ENCODE measurements at regions not wholly inside any gene's neighbourhood (a gene's known extent, or its start where the extent isn't known, plus 50 kb on each side); places are given as distances from the start of the nearest gene placed in this dataset.

DNA sequence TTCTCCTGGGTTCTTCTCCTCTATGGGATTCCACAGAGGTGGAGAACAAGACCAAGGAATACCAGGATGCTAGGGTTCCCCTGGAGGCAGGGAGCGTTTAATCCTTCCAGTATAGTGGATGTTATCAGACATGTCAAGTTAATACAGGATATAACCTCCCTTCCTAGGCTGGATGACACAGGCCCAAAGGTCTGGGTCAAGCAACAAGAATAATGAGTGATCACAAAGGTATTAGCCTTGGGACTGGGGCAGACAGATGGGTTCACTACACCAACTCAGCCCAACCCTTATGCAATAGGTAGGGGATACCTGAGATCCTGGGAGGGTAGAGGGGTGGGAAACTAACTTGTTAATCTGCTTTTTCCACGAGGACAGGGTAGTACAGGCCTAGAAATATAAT is 690.3 kb downstream of the HTR1B start:
- no peaks in the 10 kb centered on the region for H3K4me1 ChIP-seq (ENCODE audit: low read length)
- no peaks in the 10 kb centered on the region for H3K36me3 ChIP-seq (replicated peaks; ENCODE audit: low read depth, low read length)
- no peaks in the 10 kb centered on the region for H3K9me3 ChIP-seq (ENCODE audit: insufficient read depth, low read length)
- H3K79me2 ChIP-seq (ENCODE audit: low read length): no peaks in the 10 kb centered on the region
- H3K27ac ChIP-seq (ENCODE audit: low read length): no peak overlapping the region
- no peak overlapping the region for H3K4me2 ChIP-seq (ENCODE audit: low read length)
- no peak overlapping the region for H3K4me3 ChIP-seq (ENCODE audit: low read length)
- no peaks in the 10 kb centered on the region for H4K20me1 ChIP-seq (ENCODE audit: insufficient read depth, low read length)
- H3K9ac ChIP-seq (ENCODE audit: low read length): no peak overlapping the region
- no peak overlapping the region for H2AFZ ChIP-seq (ENCODE audit: low read depth, low read length)
- TF ChIP-seq CTCF (IDR thresholded peaks at IDR 0.05; ENCODE audit: low read depth, low read length) (no peak), EZH2phosphoT487 (IDR thresholded peaks at IDR 0.05; ENCODE audit: low read depth) (no peak)
- H3K27me3 ChIP-seq (ENCODE audit: low read depth, low read length): no peaks in the 10 kb centered on the region

DNA sequence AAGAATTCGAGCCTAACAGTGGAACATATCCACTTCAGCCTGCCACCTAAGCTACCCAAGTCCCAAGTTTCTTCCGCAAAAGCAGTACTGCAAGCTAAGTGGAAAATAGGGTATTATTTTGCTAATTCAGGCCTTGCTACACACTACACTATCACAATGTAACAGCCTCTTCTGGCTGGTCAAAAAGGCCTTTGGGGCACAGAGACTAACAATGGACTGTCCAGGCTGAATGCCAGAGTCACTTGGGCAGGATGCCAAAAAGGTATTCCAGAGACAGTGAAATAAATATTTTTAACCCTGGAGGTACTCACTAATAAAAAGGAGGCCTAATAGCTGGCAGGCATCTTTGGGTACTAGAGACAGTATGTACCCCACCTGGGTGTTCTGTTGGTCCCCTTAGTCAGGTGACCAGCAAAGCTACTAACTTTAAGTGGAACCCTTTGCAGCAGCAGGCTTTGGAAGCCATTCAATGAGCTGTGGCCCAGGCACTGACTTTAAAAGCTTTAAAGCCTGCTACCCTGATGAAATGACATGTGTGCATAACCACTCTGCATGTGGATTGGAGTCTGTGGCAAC is 692.1 kb downstream of the HTR1B start:
- Histone ChIP-seq H3K27me3 (ENCODE audit: low read depth, low read length) (no peaks in the 10 kb centered on the region), H3K36me3 (replicated peaks; ENCODE audit: low read depth, low read length) (no peaks in the 10 kb centered on the region), H3K4me1 (ENCODE audit: low read length) (no peaks in the 10 kb centered on the region), H4K20me1 (ENCODE audit: insufficient read depth, low read length) (no peaks in the 10 kb centered on the region), H2AFZ (ENCODE audit: low read depth, low read length) (no peak overlapping the region), H3K9me3 (ENCODE audit: insufficient read depth, low read length) (no peaks in the 10 kb centered on the region), H3K4me2 (ENCODE audit: low read length) (no peak overlapping the region), H3K4me3 (ENCODE audit: low read length) (no peak overlapping the region), H3K79me2 (ENCODE audit: low read length) (no peaks in the 10 kb centered on the region), H3K27ac (ENCODE audit: low read length) (no peak overlapping the region), H3K9ac (ENCODE audit: low read length) (no peak overlapping the region)
- TF ChIP-seq EZH2phosphoT487 (IDR thresholded peaks at IDR 0.05; ENCODE audit: low read depth) (no peak), CTCF (IDR thresholded peaks at IDR 0.05; ENCODE audit: low read depth, low read length) (no peak)

DNA sequence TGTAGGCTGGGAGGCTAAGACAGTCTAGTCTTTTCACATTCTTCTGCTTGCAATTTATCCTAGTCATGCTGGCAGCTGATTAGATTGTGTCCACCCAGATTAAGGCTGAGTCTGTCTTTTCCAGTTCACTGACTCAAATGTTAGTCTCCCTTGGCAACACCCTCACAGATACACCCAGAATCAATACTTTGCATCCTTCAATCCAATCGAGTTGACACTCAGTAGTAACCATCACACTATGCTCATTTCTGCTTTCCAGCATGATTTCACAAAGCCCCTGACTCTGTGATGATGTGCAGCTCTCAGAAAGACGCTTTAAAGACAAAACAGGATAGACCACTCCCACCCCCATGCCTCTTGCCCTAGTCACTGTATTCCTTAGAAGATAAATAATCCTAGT is 693.0 kb downstream of the HTR1B start:
- Histone ChIP-seq H3K4me2 (ENCODE audit: low read length) (no peak overlapping the region), H2AFZ (ENCODE audit: low read depth, low read length) (no peak overlapping the region), H4K20me1 (ENCODE audit: insufficient read depth, low read length) (no peaks in the 10 kb centered on the region), H3K4me1 (ENCODE audit: low read length) (no peaks in the 10 kb centered on the region), H3K27me3 (ENCODE audit: low read depth, low read length) (no peaks in the 10 kb centered on the region), H3K9me3 (ENCODE audit: insufficient read depth, low read length) (no peaks in the 10 kb centered on the region), H3K9ac (ENCODE audit: low read length) (no peak overlapping the region), H3K27ac (ENCODE audit: low read length) (no peak overlapping the region), H3K36me3 (replicated peaks; ENCODE audit: low read depth, low read length) (no peaks in the 10 kb centered on the region), H3K79me2 (ENCODE audit: low read length) (no peaks in the 10 kb centered on the region), H3K4me3 (ENCODE audit: low read length) (no peak overlapping the region)
- TF ChIP-seq CTCF (IDR thresholded peaks at IDR 0.05; ENCODE audit: low read depth, low read length) (no peak), EZH2phosphoT487 (IDR thresholded peaks at IDR 0.05; ENCODE audit: low read depth) (no peak)

- no peak overlapping the region for H2AFZ ChIP-seq (ENCODE audit: low read depth, low read length)
- no peaks in the 10 kb centered on the region for H4K20me1 ChIP-seq (ENCODE audit: insufficient read depth, low read length)
- TF ChIP-seq CTCF (IDR thresholded peaks at IDR 0.05; ENCODE audit: low read depth, low read length): no peak
- TF ChIP-seq EZH2phosphoT487 (IDR thresholded peaks at IDR 0.05; ENCODE audit: low read depth): no peak
- H3K9me3 ChIP-seq (ENCODE audit: insufficient read depth, low read length): no peaks in the 10 kb centered on the region
- H3K4me1 ChIP-seq (ENCODE audit: low read length): no peaks in the 10 kb centered on the region
- no peaks in the 10 kb centered on the region for H3K36me3 ChIP-seq (replicated peaks; ENCODE audit: low read depth, low read length)
- no peaks in the 10 kb centered on the region for H3K27me3 ChIP-seq (ENCODE audit: low read depth, low read length)
- H3K4me3 ChIP-seq (ENCODE audit: low read length): no peak overlapping the region
- H3K4me2 ChIP-seq (ENCODE audit: low read length): no peak overlapping the region
- H3K27ac ChIP-seq (ENCODE audit: low read length): no peak overlapping the region
- no peak overlapping the region for H3K9ac ChIP-seq (ENCODE audit: low read length)
- no peaks in the 10 kb centered on the region for H3K79me2 ChIP-seq (ENCODE audit: low read length)
Observed at GRCh38 chr6:76768556-76768955, 694.7 kb downstream of the HTR1B start.

Measured in OCI-LY3 (cell line).